ELF-1 (cell line): ENCODE measurements at regions not wholly inside any gene's neighbourhood (a gene's known extent, or its start where the extent isn't known, plus 50 kb on each side); places are given as distances from the start of the nearest gene placed in this dataset.

ENCODE experiments used
- DNase-seq: peaks from one replicate; pipeline ENCODE4 v3.0.0-alpha.2; 2016; ENCODE audit warnings: low read depth, low spot score

DNA sequence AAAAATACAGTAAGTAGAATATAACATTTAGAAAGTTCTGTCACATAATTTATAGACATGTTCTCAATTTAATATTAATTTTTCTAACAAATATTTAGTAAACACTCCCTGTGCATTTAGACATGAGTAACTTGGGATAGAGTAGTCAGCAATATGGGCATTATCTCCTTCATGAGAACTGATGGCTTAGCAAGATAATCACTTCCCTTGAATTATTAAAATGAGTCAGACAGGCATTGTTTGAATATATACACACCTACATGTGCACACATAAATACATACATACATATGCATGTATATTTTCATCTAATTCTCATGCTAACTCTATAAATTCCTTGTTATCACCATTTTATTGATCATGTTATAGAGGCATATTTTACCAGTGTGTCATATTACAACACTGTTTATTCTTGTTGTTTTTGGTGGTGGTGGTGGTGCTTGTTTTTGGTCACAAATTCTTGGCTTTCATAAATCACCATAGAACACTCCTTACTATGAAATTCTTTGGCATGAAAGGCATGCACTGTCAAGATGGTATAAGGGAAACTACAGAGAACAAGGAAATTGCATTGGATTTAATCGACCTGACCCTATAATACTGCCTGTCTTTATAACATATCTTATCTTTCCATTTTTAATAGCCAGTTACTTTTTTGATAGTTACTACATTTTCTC is 434.5 kb upstream of the MANEA start:
- no peak for DNase-seq

DNA sequence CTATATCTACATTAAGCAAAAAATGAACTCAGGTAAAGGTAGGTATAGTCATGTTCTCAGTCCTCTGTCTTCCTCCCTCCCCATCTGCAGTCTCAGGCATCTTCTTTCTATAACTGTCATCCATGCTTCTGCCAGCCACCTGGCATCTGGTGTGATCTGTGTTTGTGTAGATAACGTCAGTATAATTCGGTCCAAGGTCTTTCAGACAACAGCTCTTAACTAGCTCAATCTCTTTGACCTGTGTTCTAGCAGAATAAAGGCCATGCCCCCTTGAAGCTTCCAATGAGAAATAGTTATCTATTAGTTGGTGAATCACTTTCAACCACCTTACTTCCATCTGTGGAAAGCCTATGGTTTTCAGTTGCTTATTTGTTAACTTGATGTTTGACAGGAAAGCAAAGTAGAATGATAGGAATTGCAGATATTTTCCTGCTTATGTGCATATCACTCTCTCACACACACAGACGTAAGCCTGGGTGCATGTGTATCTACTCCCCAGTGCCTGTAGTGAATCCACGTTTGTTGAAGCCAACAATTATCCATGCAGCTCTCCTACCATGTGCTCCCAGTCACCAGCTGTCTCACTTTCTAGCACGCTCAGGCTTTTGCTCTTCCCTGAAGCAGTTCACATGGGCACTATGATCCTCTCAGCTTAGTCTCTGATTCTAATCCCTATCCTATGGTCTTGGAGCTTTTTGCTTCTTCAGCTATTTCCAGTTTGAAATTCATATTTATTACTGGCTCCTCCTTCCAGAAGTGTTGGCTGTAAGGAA is 433.7 kb upstream of the MANEA start:
- DNase-seq, result no peak

DNA sequence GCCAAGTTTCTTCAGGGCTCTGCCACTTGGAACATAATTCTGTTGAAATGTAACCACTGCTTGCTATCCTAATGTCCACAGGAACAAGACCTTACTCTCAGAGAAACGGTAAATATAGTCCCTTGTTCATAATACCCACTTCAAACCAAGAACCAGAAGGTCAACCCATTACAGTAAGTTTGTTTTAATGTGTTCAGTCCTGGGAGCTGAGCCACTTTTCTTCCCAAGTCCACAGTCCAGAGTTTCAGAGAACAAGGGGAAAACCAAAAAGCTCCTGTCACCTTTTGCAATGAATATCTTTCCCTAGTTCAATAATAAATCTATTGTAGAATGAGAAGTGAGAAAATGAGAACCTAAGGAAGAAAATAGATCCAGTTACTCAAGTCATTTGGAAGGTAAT is 431.9 kb upstream of the MANEA start:
- DNase-seq, result no peak

DNA sequence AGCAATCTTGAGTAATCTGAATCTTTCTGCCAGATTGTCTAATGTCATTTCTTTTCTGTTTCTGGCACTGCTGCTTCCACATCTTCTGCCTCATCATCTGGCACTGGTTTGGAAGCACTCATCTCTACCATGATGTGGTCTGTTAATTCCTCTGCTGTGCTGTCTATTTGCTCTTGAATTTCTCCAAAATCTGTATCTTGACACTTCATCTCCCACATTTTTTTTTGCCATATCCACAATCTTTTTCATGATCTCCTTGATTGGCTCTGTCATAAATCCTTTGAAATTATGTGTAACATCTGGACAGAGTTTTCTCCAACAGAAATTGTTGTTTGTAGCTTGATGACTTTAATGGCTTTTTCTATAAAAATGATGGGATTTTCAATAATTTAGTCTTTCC is 417.8 kb upstream of the MANEA start:
- no peak for DNase-seq

DNA sequence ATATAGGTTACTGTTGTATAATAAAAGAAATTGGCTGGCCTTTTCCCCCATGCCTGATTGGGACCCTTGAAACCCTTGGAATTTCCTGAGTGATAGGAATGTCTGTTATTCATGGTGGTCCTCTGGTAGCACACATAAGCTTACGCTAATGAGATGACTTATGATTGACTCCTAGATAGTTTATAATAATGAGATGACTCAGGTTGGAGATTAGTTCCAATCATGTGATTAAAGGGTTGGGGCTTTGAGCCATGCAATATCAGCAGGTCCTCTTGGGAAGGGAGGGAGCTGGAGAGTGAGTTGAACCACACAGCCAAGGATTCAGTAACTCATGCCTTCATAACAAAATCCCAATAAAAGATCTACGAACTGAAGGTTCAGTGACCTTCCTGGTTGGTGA is 407.6 kb upstream of the MANEA start:
- DNase-seq, result no peak

DNA sequence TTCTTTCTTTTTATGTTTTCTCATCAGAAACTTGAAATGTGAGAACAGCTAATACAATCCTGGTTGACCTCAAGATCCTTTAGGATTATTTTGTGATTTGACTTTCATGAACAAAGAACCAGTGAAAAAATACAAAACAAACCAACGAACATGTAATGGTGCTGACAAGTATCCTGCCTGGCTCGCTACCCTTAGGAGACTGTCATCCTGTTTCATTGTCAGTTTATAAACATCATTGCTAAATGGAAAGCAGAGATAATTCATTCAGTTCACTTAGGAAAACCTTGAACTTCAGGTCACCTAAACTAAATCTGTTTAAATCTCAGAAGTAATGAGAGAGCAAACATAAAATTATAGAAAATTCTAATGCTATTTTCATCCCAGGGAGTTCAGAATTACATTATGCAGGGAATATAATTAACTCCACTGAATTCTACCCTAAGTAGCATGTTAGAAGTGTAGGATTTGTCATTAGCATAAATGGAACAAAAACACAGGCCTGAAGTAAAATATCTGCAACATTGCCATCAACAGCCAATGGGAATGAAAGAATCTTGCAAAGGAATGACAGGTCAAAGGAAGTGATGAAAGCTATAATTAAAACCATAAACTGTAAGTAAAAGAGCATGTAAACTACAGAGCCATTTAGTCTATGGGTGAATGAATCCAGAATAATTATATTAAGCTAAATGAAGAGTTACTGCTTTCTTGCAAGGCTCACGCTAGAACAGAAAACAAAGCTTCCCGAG is 401.2 kb upstream of the MANEA start:
- no peak for DNase-seq

DNA sequence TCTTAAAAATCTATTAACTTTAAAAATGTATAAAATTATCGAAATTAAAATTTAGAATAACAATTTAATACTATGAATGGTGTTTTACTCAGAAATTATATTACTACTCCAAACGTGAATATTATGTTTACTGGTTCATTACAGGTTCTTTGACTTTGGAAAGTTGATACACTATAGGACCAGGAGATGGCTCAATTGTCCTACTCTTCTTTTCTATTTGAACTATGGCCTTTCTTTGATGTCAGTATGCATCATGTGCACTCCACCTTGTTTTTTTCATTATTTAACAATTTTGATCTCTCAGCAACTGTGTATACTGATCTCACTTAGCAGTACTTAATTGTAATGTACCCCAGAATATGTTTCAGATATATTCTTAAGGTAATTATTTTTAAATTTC is 391.5 kb upstream of the MANEA start:
- no peak for DNase-seq

DNA sequence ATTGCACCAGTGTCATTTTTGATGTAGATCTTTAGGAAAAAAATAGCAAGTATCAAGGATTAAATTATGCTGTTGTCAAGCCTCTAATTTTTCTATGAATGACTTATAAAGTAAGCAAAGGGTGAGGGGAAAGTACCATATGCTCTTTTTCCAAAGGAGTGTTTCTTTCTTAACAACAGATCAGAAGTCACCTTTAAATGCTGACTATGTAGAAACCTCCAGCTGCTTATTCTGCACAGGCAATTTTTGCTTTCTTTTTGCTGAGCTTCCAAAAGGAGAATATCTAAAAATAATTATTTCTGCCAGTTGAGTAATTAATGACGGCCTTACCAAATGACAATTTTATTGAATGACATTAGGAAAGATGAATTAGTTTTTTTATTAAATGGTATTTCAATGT is 390.6 kb upstream of the MANEA start:
- no peak for DNase-seq

DNA sequence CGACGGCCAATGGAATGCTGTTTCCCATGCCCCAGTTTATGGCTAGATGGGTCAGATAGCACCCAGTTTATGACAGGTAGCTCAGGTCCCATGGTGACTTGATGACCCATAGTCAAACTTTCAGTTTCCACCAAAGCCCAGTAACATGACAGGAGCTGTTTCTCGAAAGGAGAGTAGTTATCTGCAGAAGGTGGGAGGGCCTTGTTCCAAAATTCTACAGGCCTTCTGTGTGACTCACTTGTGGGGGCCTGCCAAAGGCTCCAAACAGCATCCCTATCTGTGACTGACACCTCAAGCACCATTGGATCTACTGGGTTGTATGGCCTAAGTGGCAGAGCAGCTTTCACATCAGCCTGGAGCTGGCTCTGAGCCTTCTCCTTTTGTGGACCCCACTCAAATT is 379.7 kb upstream of the MANEA start:
- no peak for DNase-seq

DNA sequence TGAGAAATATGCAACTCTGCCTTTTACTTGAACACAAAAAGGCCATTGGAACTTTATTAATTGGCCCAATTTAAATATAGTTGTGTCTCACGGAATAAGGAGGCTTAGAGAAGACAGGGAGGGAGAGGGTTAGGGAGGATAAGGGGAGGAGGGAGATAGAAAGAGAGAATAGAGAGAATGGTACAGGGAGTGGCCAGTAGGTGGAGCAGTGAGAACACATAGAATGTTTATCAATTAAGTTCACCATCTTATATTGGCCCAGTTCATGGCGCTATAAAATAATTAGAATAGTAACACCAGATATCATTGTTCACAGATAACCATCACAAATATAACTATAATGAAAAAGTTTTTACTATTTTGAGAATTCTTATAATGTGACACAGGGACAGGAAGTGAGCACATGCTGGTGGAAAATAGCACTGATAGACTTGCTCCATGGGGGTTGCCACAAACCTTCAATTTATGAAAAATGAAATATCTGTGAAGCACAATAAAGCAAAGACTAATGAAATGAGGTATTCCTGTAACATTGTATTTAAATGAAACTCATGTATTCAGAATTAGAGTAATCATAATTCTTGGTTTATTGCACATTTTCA is 374.1 kb upstream of the MANEA start:
- DNase-seq, result no peak

DNA sequence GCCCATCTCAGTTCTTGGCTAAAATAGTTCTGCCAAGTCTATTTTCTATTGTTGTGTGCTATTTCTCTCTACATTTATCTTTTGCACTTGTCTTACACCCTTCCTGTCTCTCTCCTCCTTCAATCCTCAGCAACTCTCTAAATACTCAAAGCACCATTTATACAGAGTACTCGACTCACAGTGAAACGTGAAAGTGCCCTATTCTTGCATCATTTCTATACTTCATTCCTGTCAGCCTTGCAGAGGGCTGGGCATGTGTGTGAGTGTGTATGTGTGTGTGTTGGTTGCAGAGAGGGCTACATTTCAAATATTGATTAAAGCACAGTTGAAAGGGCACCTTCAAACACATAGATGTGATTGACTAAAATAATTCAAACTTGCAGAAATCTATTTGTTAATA is 373.2 kb upstream of the MANEA start:
- no peak for DNase-seq

DNA sequence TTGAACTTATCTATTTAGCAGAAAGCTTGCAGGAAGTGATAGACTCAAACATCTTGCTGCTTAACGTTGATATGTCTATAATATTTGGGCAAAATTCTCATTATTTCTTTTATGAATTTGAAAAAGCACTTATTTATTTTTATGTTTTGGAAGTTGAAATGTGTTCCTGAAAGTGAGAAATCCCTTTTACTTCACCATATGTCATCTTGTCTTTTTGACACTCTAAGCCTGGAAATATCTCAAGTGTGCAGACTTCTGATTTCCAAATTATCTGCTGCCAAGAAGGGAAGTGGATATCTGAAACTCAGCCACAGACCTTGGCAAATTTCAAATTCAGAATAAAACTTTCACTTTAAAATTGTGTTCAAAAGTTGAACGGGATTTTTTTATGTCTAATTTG is 368.7 kb upstream of the MANEA start:
- no peak for DNase-seq

DNA sequence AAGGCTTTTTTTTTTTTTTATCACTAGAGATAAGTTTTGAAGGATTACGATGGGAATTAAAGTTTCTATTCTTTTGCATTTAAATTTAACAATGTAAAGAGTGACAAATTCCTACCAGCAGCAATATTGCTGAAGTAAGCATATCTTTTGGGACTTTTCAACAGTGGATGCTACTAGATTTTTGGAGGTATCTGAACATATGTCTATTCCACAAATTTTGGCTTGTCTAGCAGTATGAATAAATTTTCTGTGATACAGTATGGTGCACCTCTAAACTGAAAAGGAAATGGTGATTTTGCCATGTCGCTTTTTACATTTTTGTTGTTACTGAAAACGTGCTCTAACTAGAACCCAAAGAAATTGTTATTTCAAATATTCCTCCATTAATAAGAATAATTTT is 368.3 kb upstream of the MANEA start:
- DNase-seq, result no peak

DNA sequence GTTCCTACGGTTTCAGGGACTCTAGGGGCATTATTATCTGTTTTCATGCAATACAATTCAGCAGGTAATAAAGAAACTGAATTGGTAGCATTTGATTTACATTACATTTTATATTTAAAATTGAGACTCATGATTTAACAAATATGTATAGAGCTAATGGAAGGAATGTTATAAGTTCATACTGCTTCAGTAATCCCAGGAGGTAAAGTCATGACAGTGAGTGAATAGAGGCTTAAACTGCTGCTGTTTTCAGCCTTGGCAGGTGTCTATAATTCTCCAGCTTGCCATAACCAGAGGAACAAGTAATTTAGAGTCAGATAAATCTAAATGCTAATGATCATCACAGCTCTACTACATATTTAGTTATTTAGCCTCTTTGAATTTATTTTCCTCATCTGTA is 360.8 kb upstream of the MANEA start:
- no peak for DNase-seq

DNA sequence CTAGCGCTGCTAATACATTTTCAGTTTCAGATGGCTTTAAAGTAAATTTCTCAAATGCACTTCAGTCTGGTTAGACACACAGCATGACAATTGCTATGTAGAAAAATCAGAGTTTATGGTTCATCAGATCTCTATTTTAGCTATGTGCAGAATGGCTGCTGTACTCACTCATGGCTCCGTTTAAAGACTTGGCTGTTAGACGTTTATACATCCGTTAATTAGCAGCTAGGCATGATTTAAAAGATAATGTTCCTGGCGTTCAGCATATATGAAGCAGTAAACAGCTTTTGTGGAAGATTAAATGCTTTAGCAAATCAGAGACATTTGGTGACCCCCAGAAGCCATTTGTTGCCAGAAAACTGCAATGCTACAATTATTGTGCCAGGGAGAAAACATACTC is 350.0 kb upstream of the MANEA start:
- DNase-seq, result no peak

DNA sequence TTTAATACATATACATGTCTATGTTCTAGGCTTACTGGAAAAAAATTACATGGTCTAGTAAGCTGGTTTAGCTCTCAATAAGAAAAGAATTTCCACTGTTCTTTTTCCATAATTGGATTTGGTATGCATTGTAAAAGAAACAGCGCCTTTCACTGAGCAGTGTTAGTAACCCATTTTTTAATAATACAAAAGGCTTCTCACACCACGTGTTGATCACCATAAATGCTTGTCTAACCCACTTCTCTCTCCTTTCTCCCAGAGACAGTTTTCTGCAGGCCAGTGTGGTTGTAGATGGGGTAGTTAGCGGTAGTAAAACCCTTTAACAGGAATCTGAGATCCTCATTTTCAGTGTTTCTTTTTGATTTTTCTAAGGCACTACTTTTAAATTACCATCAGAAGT is 348.7 kb upstream of the MANEA start:
- DNase-seq, result peak; percentile 10

DNA sequence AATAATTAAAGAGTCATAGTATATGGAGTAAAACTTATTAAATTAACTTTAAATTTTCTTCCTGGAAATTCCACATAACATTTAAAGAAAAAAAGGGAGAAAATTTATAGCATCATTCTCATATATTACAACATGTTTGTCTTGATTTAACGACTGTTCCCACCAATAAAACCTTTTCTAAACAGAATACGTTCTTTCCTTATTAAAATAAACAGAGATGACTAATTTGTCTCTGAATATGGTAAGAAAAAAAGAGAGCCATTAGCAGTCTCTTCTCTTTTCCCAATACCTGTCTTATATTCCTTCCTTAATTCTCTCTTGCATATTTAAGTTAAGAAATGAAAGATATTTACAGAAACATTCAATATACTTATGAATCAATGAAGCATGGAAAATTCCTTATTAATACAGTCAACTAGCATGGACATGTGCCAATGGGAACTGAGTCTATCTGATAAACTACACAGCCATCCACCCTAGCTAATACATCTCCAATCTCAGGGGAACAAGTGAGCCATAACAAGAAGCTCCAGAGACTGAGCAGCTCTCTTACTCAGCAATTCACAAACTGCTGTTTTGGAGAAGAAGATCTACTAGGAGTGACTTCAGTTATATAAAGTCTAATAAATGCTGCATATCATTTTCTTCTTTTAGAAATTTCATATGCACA is 347.1 kb upstream of the MANEA start:
- no peak for DNase-seq

DNA sequence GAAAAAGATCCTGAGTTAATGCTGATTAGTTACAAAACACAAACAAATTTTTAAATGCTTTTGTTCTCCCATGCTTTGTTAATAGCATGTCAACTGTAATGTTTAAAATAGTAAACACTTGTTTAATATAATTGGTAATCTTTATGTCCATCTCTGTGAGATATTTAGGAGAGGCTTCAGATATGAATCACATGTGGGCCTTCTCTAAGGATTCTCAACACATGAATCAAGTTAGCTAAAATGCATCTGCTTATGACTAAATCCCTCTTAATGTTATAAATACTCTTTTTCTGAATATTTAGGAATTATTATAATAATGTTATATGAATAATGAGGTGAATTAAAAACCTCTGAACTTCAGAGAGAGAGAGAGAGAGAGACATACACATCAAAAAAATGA is 345.9 kb upstream of the MANEA start:
- DNase-seq, result no peak

DNA sequence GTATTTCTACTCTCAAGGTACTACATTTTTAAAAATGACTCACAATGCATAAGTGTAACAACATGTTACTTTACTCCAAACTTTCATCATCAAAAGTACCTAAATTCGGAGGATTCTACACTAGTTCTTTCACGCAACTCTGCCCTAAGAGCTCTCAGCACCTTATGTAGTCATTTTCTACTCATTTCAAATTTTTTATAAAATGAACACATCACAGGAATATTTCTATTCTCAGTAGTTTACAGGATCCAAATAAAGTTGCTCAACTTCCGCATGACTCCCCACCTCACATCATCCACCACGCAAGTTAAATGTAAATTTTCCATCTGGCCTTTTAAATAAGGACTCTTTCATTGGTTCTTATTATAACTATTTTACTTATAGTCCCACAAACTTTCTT is 344.9 kb upstream of the MANEA start:
- no peak for DNase-seq

DNA sequence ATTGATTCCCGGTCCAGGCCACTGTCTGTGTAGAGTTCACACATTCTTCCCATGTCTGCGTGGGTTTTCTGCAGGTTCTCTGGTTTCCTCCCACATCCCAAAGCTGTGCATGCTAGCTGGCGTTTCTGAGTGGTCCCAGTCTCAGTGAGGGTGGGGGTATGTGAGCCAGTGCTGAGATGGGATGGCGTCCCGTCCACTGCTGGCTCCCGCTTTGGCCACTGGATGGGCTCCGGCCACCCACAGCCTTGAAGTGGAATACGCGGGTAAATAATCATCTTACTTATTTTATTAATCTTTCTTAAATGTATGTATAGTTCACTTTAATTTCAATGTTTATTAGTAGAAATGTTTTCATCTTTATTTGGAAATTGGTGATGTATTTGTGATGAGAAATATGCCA is 343.5 kb upstream of the MANEA start:
- no peak for DNase-seq

DNA sequence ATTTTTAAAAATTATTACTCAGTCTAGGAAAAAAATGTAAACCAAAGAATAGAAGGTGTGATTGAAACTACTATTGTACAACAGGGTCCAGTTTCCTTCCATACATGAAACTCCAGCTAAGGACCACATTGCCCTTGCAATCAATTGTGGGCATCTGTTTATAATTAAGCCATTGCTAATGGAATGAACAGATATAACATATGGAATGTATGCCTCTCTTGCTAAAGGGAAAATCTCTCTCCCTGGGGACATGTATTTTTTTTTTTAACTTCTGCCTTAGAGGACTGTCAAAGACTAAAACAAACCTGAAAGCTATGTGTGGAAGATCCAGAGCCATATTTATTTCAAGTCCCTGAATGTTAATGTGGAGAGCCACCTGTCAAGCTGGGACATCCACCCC is 336.8 kb upstream of the MANEA start:
- DNase-seq, result no peak

DNA sequence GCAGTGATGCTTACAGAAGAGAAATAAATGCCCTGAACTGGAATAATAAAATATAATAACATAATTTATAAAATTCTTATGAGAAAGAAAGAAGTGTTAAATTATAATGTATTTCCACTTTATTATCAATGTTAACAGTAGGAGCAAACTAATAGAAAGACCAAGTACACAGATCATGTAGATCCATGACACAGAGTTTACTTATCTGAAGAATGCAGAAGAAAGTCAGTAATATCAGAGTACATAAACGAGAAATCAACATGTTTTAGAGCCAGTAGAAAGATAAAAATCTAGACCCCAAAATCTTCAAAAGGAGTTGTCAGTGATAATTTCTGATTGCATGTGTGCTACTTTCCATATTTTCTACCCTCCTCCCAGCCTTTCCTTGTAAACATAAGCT is 334.8 kb upstream of the MANEA start:
- no peak for DNase-seq
